H9 (cell line): ENCODE measurements at regions not wholly inside any gene's neighbourhood (a gene's known extent, or its start where the extent isn't known, plus 50 kb on each side); places are given as distances from the start of the nearest gene placed in this dataset.

Experiments
- DNase-seq: peaks from one replicate; pipeline ENCODE4 v3.0.0-alpha.2; 2017
- H2AFZ ChIP-seq: one replicate; pipeline ENCODE4 v1.6.1; 2013; ENCODE audit warnings: mild to moderate bottlenecking, low read length, control low read depth, moderate library complexity
- H2AK5ac ChIP-seq: 2 replicates; pipeline ENCODE4 v1.6.1; 2013; ENCODE audit warnings: low read length, control low read depth, mixed read lengths; ENCODE audit not compliant: insufficient read length
- H2BK120ac ChIP-seq: one replicate; pipeline ENCODE4 v1.6.1; 2013; ENCODE audit warnings: low read depth, mild to moderate bottlenecking, low read length, control low read depth, inconsistent platforms; ENCODE audit not compliant: poor library complexity, severe bottlenecking
- H2BK12ac ChIP-seq: 2 replicates; pipeline ENCODE4 v1.6.1; 2013; ENCODE audit warnings: low read length, control low read depth, mixed read lengths, low read depth; ENCODE audit not compliant: insufficient read length
- H2BK15ac ChIP-seq: 2 replicates; pipeline ENCODE4 v1.6.1; 2013; ENCODE audit warnings: low read depth, low read length, control low read depth
- H2BK20ac ChIP-seq: one replicate; pipeline ENCODE4 v1.6.1; 2013; ENCODE audit warnings: low read depth, mild to moderate bottlenecking, low read length, control low read depth, inconsistent platforms; ENCODE audit not compliant: poor library complexity, severe bottlenecking
- H2BK5ac ChIP-seq: 2 replicates; pipeline ENCODE4 v1.6.1; 2013; ENCODE audit warnings: low read length, control low read depth, mixed read lengths; ENCODE audit not compliant: insufficient read length
- H3K14ac ChIP-seq: 2 replicates; pipeline ENCODE4 v1.6.1; 2013; ENCODE audit warnings: low read length, control low read depth; ENCODE audit not compliant: insufficient read depth
- H3K18ac ChIP-seq: 2 replicates; pipeline ENCODE4 v1.6.1; 2013; ENCODE audit warnings: low read depth, mild to moderate bottlenecking, mixed read lengths, low read length, control low read depth; ENCODE audit not compliant: insufficient read length
- H3K23ac ChIP-seq: 2 replicates; pipeline ENCODE4 v1.6.1; 2013; ENCODE audit warnings: low read length, control low read depth, mixed read lengths, low read depth; ENCODE audit not compliant: insufficient read length
- H3K23me2 ChIP-seq: 2 replicates; pipeline ENCODE4 v1.6.1; 2013; ENCODE audit warnings: low read depth, mild to moderate bottlenecking, mixed read lengths, low read length, control low read depth; ENCODE audit not compliant: insufficient read length, poor library complexity, severe bottlenecking
- H3K27ac ChIP-seq: 2 replicates; pipeline ENCODE4 v1.5.1; 2013; ENCODE audit warnings: low read length, control low read depth, mixed read lengths, low read depth; ENCODE audit not compliant: insufficient read length
- H3K27me3 ChIP-seq: 2 replicates; pipeline ENCODE4 v1.6.1; 2013; ENCODE audit warnings: low read length, control low read depth, inconsistent platforms; ENCODE audit not compliant: insufficient read depth
- H3K4ac ChIP-seq: 2 replicates; pipeline ENCODE4 v1.6.1; 2013; ENCODE audit warnings: low read depth, mild to moderate bottlenecking, control low read depth, inconsistent platforms, low read length, moderate library complexity
- H3K4me1 ChIP-seq: 2 replicates; pipeline ENCODE4 v1.6.1; 2013; ENCODE audit warnings: low read length, control low read depth, inconsistent platforms; ENCODE audit not compliant: insufficient read depth
- H3K4me2 ChIP-seq: 2 replicates; pipeline ENCODE4 v1.6.1; 2013; ENCODE audit warnings: low read length, control low read depth, mixed read lengths; ENCODE audit not compliant: insufficient read length, insufficient read depth
- H3K56ac ChIP-seq: 2 replicates; pipeline ENCODE4 v1.6.1; 2013; ENCODE audit warnings: low read depth, mild to moderate bottlenecking, mixed read lengths, low read length, control low read depth; ENCODE audit not compliant: insufficient read length
- H3K79me1 ChIP-seq: 2 replicates; pipeline ENCODE4 v1.6.1; 2013; ENCODE audit warnings: low read depth, mild to moderate bottlenecking, moderate library complexity, low read length, control low read depth, inconsistent platforms; ENCODE audit not compliant: insufficient read depth, poor library complexity, severe bottlenecking
- H3K79me2 ChIP-seq: 2 replicates; pipeline ENCODE4 v1.6.1; 2013; ENCODE audit warnings: low read length, control low read depth, inconsistent platforms; ENCODE audit not compliant: insufficient read depth
- H3K9ac ChIP-seq: 2 replicates; pipeline ENCODE4 v1.6.1; 2013; ENCODE audit warnings: low read length, control low read depth, mixed read lengths; ENCODE audit not compliant: insufficient read length; ENCODE audit errors: extremely low read depth
- H3K9me3 ChIP-seq: one replicate; pipeline ENCODE4 v1.6.1; 2013; ENCODE audit warnings: low read depth, low read length, inconsistent platforms; ENCODE audit not compliant: control insufficient read depth
- H3T11ph ChIP-seq: one replicate; pipeline ENCODE4 v1.6.1; 2013; ENCODE audit warnings: mild to moderate bottlenecking, low read length, control low read depth, inconsistent platforms
- H4K20me1 ChIP-seq: one replicate; pipeline ENCODE4 v1.6.1; 2013; ENCODE audit not compliant: control insufficient read depth, insufficient read length, insufficient read depth
- H4K5ac ChIP-seq: 2 replicates; pipeline ENCODE4 v1.6.1; 2013; ENCODE audit warnings: low read depth, mild to moderate bottlenecking, mixed read lengths, low read length, control low read depth; ENCODE audit not compliant: insufficient read length
- H4K8ac ChIP-seq: replicated peaks from 2 replicates; pipeline ENCODE4 v1.6.1; 2013; ENCODE audit warnings: low read length, control low read depth, mixed read lengths, low read depth; ENCODE audit not compliant: insufficient read length
- H4K91ac ChIP-seq: 2 replicates; pipeline ENCODE4 v1.6.1; 2013; ENCODE audit warnings: low read depth, mild to moderate bottlenecking, moderate library complexity, mixed read lengths, low read length, control low read depth; ENCODE audit not compliant: insufficient read length
- H3K27ac Mint-ChIP-seq, 3 experiments: 2 replicates in 2 of 3; 3 replicates in 1 of 3; pipeline ENCODE4 v1.8.0; 2020 to 2021; ENCODE audit warnings: mixed read lengths in 3 of 3, mild to moderate bottlenecking in 1 of 3, moderate library complexity in 1 of 3
- H3K27me3 Mint-ChIP-seq: 2 replicates; pipeline ENCODE4 v1.8.0; 2021; ENCODE audit warnings: low read depth, mild to moderate bottlenecking, moderate library complexity, mixed read lengths
- H3K36me3 Mint-ChIP-seq, 3 experiments: 2 replicates in 2 of 3; 3 replicates in 1 of 3; pipeline ENCODE4 v1.8.0; 2020 to 2021; ENCODE audit warnings: low read depth in 3 of 3, mixed read lengths in 3 of 3; ENCODE audit not compliant: insufficient read depth in 1 of 3
- H3K4me1 Mint-ChIP-seq, 2 experiments: 2 replicates each; pipeline ENCODE4 v1.8.0; 2020; ENCODE audit warnings: mixed read lengths in 2 of 2
- H3K4me3 Mint-ChIP-seq, 2 experiments: 2 replicates in 1 of 2; 3 replicates in 1 of 2; pipeline ENCODE4 v1.8.0; 2020 to 2021; ENCODE audit warnings: mild to moderate bottlenecking in 2 of 2, mixed read lengths in 2 of 2, moderate library complexity in 1 of 2
- H3K9me3 Mint-ChIP-seq, 2 experiments: 2 replicates in 1 of 2; 3 replicates in 1 of 2; pipeline ENCODE4 v1.8.0; 2020; ENCODE audit warnings: mild to moderate bottlenecking in 2 of 2, mixed read lengths in 2 of 2, moderate library complexity in 1 of 2
- WGBS: extraction: QIAGEN DNeasy Blood & Tissue Kit; methylation state at CpG from one replicate; pipeline ENCODE4 v1.1.7; 2013; ENCODE audit warnings: missing lambda C conversion rate, low lambda C conversion rate, mixed read lengths; ENCODE audit not compliant: insufficient read length; ENCODE audit errors: extremely low coverage; 5-methylcytosine and 5-hydroxymethylcytosine counted together
- TF ChIP-seq, protein P1 (sequence below): fragments of 200-600 bp; sonication (generic); conservative IDR thresholded peaks from 3 replicates; pipeline ENCODE4 v1.8.0; 2021; ENCODE audit warnings: antibody characterized with exemption, mild to moderate bottlenecking

- Histone ChIP-seq H3K23me2 (no peaks in the 10 kb centered on the region), H4K5ac (no peak overlapping the region), H3K14ac (no peak overlapping the region), H2BK5ac (no peak overlapping the region), H2BK20ac (no peak overlapping the region), H2BK12ac (no peak overlapping the region), H3K79me1 (no peaks in the 10 kb centered on the region), H4K20me1 (no peaks in the 10 kb centered on the region), H4K8ac (no peak overlapping the region), H3K4me1 (no peaks in the 10 kb centered on the region), H3K9ac (no peak overlapping the region), H2AFZ (no peak overlapping the region), H3K79me2 (no peaks in the 10 kb centered on the region), H3K23ac (no peak overlapping the region), H3K27ac (no peak overlapping the region), H3K4ac (no peak overlapping the region), H2BK15ac (no peak overlapping the region), H3T11ph (no peak overlapping the region), H4K91ac (no peak overlapping the region), H3K18ac (no peak overlapping the region), H3K27me3 (no peaks in the 10 kb centered on the region), H2AK5ac (no peak overlapping the region), H3K9me3 (no peaks in the 10 kb centered on the region), H3K4me2 (no peak overlapping the region), H3K56ac (no peak overlapping the region), H2BK120ac (no peak overlapping the region)
- Mint-ChIP-seq H3K4me3 (no peak overlapping the region), H3K36me3 (no peaks in the 10 kb centered on the region; a peak in 1 of 7 replicates), H3K27ac (no peak overlapping the region), H3K9me3 (peaks cover 0 to 3% of the 10 kb centered on the region in 2 experiments; a peak in 2 of 5 replicates), H3K27me3 (no peaks in the 10 kb centered on the region), H3K4me1 (no peaks in the 10 kb centered on the region)
- no CpG with 5 or more reads among the region's 4 CpGs for WGBS
- DNase-seq, result no peak
- TF ChIP-seq, protein P1, sequence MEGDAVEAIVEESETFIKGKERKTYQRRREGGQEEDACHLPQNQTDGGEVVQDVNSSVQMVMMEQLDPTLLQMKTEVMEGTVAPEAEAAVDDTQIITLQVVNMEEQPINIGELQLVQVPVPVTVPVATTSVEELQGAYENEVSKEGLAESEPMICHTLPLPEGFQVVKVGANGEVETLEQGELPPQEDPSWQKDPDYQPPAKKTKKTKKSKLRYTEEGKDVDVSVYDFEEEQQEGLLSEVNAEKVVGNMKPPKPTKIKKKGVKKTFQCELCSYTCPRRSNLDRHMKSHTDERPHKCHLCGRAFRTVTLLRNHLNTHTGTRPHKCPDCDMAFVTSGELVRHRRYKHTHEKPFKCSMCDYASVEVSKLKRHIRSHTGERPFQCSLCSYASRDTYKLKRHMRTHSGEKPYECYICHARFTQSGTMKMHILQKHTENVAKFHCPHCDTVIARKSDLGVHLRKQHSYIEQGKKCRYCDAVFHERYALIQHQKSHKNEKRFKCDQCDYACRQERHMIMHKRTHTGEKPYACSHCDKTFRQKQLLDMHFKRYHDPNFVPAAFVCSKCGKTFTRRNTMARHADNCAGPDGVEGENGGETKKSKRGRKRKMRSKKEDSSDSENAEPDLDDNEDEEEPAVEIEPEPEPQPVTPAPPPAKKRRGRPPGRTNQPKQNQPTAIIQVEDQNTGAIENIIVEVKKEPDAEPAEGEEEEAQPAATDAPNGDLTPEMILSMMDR, result no peak
Observed at GRCh38 chr4:170414961-170415360, 325.2 kb upstream of the AADAT start.
